A673 (cell line): ENCODE measurements at regions not wholly inside any gene's neighbourhood (a gene's known extent, or its start where the extent isn't known, plus 50 kb on each side); places are given as distances from the start of the nearest gene placed in this dataset.

Source experiments
- BruUV-seq: library from RNA; stranded (reverse); fragments of 400-500 nt; replicated peaks from 2 replicates; lab custom pipeline; 2021; lab: Mats Ljungman, UMichigan
- CTCF ChIA-PET: fragments of 300-600 bp; sonication (Branson Sonifier 250); formaldehyde crosslinking; loops from one replicate; lab custom pipeline; 2022; ENCODE audit warnings: antibody characterized with exemption; lab: Charles Lee
- POLR2A ChIA-PET: fragments of 300-600 bp; sonication (Branson Sonifier 250); formaldehyde crosslinking; loops from one replicate; lab custom pipeline; 2022; ENCODE audit warnings: antibody characterized with exemption; ENCODE audit not compliant: low non-redundant PET; lab: Charles Lee
- DNase-seq: peaks from one replicate; pipeline ENCODE4 v3.0.0-alpha.2; 2015; ENCODE audit warnings: low spot score
- H3K27ac ChIP-seq: fragments of 200-600 bp; sonication (generic); 2 replicates; pipeline ENCODE4 v1.5.1; 2016; ENCODE audit warnings: mixed run types, low read depth, mild to moderate bottlenecking, mixed read lengths, antibody characterized with exemption, low read length; ENCODE audit not compliant: poor library complexity, severe bottlenecking
- H3K27me3 ChIP-seq: fragments of 200-600 bp; sonication (generic); replicated peaks from 2 replicates; pipeline ENCODE4 v1.6.1; 2017; ENCODE audit warnings: mixed run types, low read depth, mild to moderate bottlenecking, mixed read lengths, antibody characterized with exemption, low read length; ENCODE audit not compliant: insufficient read depth, poor library complexity
- H3K36me3 ChIP-seq: fragments of 200-600 bp; sonication (generic); 2 replicates; pipeline ENCODE4 v1.6.1; 2016; ENCODE audit warnings: mixed run types, mild to moderate bottlenecking, mixed read lengths, antibody characterized with exemption, low read length; ENCODE audit not compliant: insufficient read depth, poor library complexity, severe bottlenecking
- H3K4me1 ChIP-seq: fragments of 200-600 bp; sonication (generic); 2 replicates; pipeline ENCODE4 v1.6.1; 2017; ENCODE audit warnings: mixed run types, mild to moderate bottlenecking, mixed read lengths, antibody characterized with exemption, low read length; ENCODE audit not compliant: insufficient read depth, poor library complexity, severe bottlenecking
- H3K4me3 ChIP-seq: fragments of 200-600 bp; sonication (generic); 2 replicates; pipeline ENCODE4 v1.5.1; 2016; ENCODE audit warnings: low read depth, mixed run types, mild to moderate bottlenecking, mixed read lengths, low read length; ENCODE audit not compliant: poor library complexity, severe bottlenecking
- H3K9me3 ChIP-seq: fragments of 200-600 bp; sonication (generic); 2 replicates; pipeline ENCODE4 v1.6.1; 2016; ENCODE audit warnings: mixed run types, low read depth, mild to moderate bottlenecking, mixed read lengths, antibody characterized with exemption, low read length; ENCODE audit not compliant: poor library complexity, severe bottlenecking
- CTCF ChIP-seq: fragments of 300-800, 200-600 bp; sonication (generic); conservative IDR thresholded peaks from 2 replicates; pipeline ENCODE4 v1.5.1; 2017; ENCODE audit warnings: low read depth, mild to moderate bottlenecking, antibody characterized with exemption, low read length, moderate library complexity, mixed read lengths
- EZH2 ChIP-seq: fragments of 200-600 bp; sonication (generic); IDR thresholded peaks from 2 replicates; pipeline ENCODE4 v1.6.1; 2017; ENCODE audit warnings: borderline replicate concordance, low read depth, mild to moderate bottlenecking, mixed read lengths, antibody characterized with exemption, low read length; ENCODE audit not compliant: poor library complexity, severe bottlenecking
- intact Hi-C: fragments of 100-400 bp; cut with micrococcal nuclease; formaldehyde crosslinking; loops from one replicate; pipeline ENCODE4 v1.10.0; 2022; ENCODE audit not compliant: unreplicated experiment

GRCh38 chr18:6644836-6645627 is 84.5 kb upstream of the ARHGAP28 start:
- Histone ChIP-seq H3K27ac (no peak overlapping the region), H3K36me3 (no peaks in the 10 kb centered on the region), H3K4me1 (no peaks in the 10 kb centered on the region), H3K9me3 (peaks cover 39% of the 10 kb centered on the region), H3K27me3 (no peaks in the 10 kb centered on the region), H3K4me3 (no peak overlapping the region)
- no TSS peak for BruUV-seq
- POLR2A ChIA-PET = no interaction called here
- intact Hi-C loops = no loop called here
- TF ChIP-seq EZH2 = no peak
- no peak for TF ChIP-seq CTCF
- DNase-seq = no peak
- CTCF ChIA-PET = no interaction called here

GRCh38 chr18:6646801-6647200 is 82.7 kb upstream of the ARHGAP28 start:
- POLR2A ChIA-PET = no interaction called here
- no peaks in the 10 kb centered on the region for H3K27me3 ChIP-seq
- TF ChIP-seq CTCF (no peak), EZH2 (no peak)
- CTCF ChIA-PET = no interaction called here
- BruUV-seq = no TSS peak
- peaks cover 43% of the 10 kb centered on the region for H3K9me3 ChIP-seq
- intact Hi-C loops = no loop called here
- no peak overlapping the region for H3K4me3 ChIP-seq
- no peaks in the 10 kb centered on the region for H3K36me3 ChIP-seq
- DNase-seq = no peak
- no peak overlapping the region for H3K27ac ChIP-seq
- no peaks in the 10 kb centered on the region for H3K4me1 ChIP-seq

- peaks cover 51% of the 10 kb centered on the region for H3K9me3 ChIP-seq
- H3K4me1 ChIP-seq = no peaks in the 10 kb centered on the region
- ChIA-PET POLR2A (no interaction called here), CTCF (no interaction called here)
- no peaks in the 10 kb centered on the region for H3K27me3 ChIP-seq
- no peak overlapping the region for H3K4me3 ChIP-seq
- intact Hi-C loops = no loop called here
- no peak for DNase-seq
- BruUV-seq = no TSS peak
- no peak for TF ChIP-seq CTCF
- no peak for TF ChIP-seq EZH2
- no peaks in the 10 kb centered on the region for H3K36me3 ChIP-seq
- H3K27ac ChIP-seq = no peak overlapping the region
Measured at GRCh38 chr18:6648581-6648980, 80.9 kb upstream of the ARHGAP28 start.
